HEK293 (cell line): ENCODE measurements at regions not wholly inside any gene's neighbourhood (a gene's known extent, or its start where the extent isn't known, plus 50 kb on each side); places are given as distances from the start of the nearest gene placed in this dataset.

Source experiments
- CTCF ChIA-PET: fragments of 350-600 bp; formaldehyde crosslinking; extraction: SDS; loops from one replicate; lab custom pipeline; 2021; ENCODE audit warnings: antibody characterized with exemption; lab: Yijun Ruan, JAX
- POLR2A ChIA-PET: fragments of 300-600 bp; formaldehyde crosslinking; extraction: SDS; loops from one replicate; lab custom pipeline; 2020; ENCODE audit warnings: antibody characterized with exemption, inconsistent platforms; lab: Yijun Ruan, JAX
- H3K27ac ChIP-seq: fragments of 200-500 bp; sonication (Bioruptor generic); 2 replicates; pipeline ENCODE4 v1.5.1; 2014; ENCODE audit warnings: low read depth, low read length, control low read depth, inconsistent platforms; ENCODE audit errors: extremely low read depth
- H3K36me3 ChIP-seq, 2 experiments: fragments of 200-500 bp in 1 of 2; sonication (Bioruptor generic) in 1 of 2; 1 replicate in 1 of 2; 2 replicates in 1 of 2; pipeline ENCODE4 v1.5.1; 2014 to 2017; ENCODE audit warnings: inconsistent platforms in 2 of 2, low read length in 2 of 2; ENCODE audit not compliant: control insufficient read depth in 2 of 2, insufficient read depth in 1 of 2
- H3K4me1 ChIP-seq: fragments of 200-500 bp; sonication (Bioruptor generic); 2 replicates; pipeline ENCODE4 v1.5.1; 2014; ENCODE audit warnings: mild to moderate bottlenecking, low read length, inconsistent platforms; ENCODE audit not compliant: control insufficient read depth, insufficient read depth
- H3K4me3 ChIP-seq: 2 replicates; pipeline ENCODE4 v1.5.1; 2011; ENCODE audit warnings: low read depth, mild to moderate bottlenecking, control low read depth, low read length, moderate library complexity
- H3K9me3 ChIP-seq: fragments of 200-500 bp; sonication (Bioruptor generic); 2 replicates; pipeline ENCODE4 v1.5.1; 2014; ENCODE audit warnings: low read depth, low read length, inconsistent platforms; ENCODE audit not compliant: control insufficient read depth, insufficient read depth
- HOXA7 ChIP-seq: sonication (generic); formaldehyde crosslinking; IDR thresholded peaks from 2 replicates; pipeline ENCODE4 v1.8.1; 2022; ENCODE audit warnings: missing genetic modification reagents, borderline replicate concordance
- KLF9 ChIP-seq: fragments of 450-650 bp; formaldehyde crosslinking; IDR thresholded peaks from 2 replicates; pipeline ENCODE4 v1.5.1; 2016; ENCODE audit warnings: missing biosample characterization, missing genetic modification characterization, low read depth
- TRIM28 ChIP-seq: IDR thresholded peaks from 2 replicates; pipeline ENCODE4 v1.6.1; 2011; ENCODE audit warnings: low read length, control low read depth, borderline replicate concordance
- YY2 ChIP-seq: fragments of 450-650 bp; formaldehyde crosslinking; IDR thresholded peaks from 2 replicates; pipeline ENCODE4 v1.5.1; 2016; ENCODE audit warnings: missing biosample characterization, missing genetic modification characterization
- ZEB2 ChIP-seq: fragments of 450-650 bp; formaldehyde crosslinking; IDR thresholded peaks from 2 replicates; pipeline ENCODE4 v1.5.1; 2016; ENCODE audit warnings: missing biosample characterization, missing genetic modification characterization
- ZNF155 ChIP-seq: fragments of 450-650 bp; formaldehyde crosslinking; IDR thresholded peaks from 2 replicates; pipeline ENCODE4 v1.5.1; 2016; ENCODE audit warnings: missing biosample characterization, missing genetic modification characterization
- ZNF335 ChIP-seq: fragments of 450-650 bp; formaldehyde crosslinking; conservative IDR thresholded peaks from 2 replicates; pipeline ENCODE4 v1.5.1; 2016; ENCODE audit warnings: missing biosample characterization, missing genetic modification characterization
- ZNF510 ChIP-seq: fragments of 450-650 bp; formaldehyde crosslinking; IDR thresholded peaks from 2 replicates; pipeline ENCODE4 v1.5.1; 2018; ENCODE audit warnings: mild to moderate bottlenecking, missing genetic modification characterization, missing biosample characterization; ENCODE audit not compliant: insufficient replicate concordance
- ZNF548 ChIP-seq: fragments of 450-650 bp; formaldehyde crosslinking; IDR thresholded peaks from 2 replicates; pipeline ENCODE4 v1.5.1; 2016; ENCODE audit warnings: missing biosample characterization, missing genetic modification characterization
- ZNF571 ChIP-seq: fragments of 450-650 bp; formaldehyde crosslinking; IDR thresholded peaks from 2 replicates; pipeline ENCODE4 v1.5.0; 2017; ENCODE audit warnings: missing biosample characterization, missing genetic modification characterization
- ZNF654 ChIP-seq: fragments of 450-650 bp; formaldehyde crosslinking; IDR thresholded peaks from 2 replicates; pipeline ENCODE4 v1.5.1; 2016; ENCODE audit warnings: low read depth, missing biosample characterization, missing genetic modification characterization
- ZNF660 ChIP-seq: fragments of 450-650 bp; IDR thresholded peaks from 2 replicates; pipeline ENCODE4 v1.5.1; 2018; ENCODE audit warnings: missing biosample characterization, mild to moderate bottlenecking, missing genetic modification characterization
- ZNF768 ChIP-seq: fragments of 450-650 bp; formaldehyde crosslinking; IDR thresholded peaks from 2 replicates; pipeline ENCODE4 v1.5.1; 2018; ENCODE audit warnings: missing biosample characterization, mild to moderate bottlenecking, missing genetic modification characterization
- ZSCAN16 ChIP-seq: fragments of 450-650 bp; formaldehyde crosslinking; IDR thresholded peaks from 2 replicates; pipeline ENCODE4 v1.5.1; 2016; ENCODE audit warnings: missing biosample characterization, missing genetic modification characterization
- ZSCAN30 ChIP-seq: fragments of 450-650 bp; IDR thresholded peaks from 2 replicates; pipeline ENCODE4 v1.5.1; 2018; ENCODE audit warnings: missing biosample characterization, mild to moderate bottlenecking, missing genetic modification characterization, moderate library complexity
- TF ChIP-seq, protein P1 (sequence below): fragments of 450-650 bp; formaldehyde crosslinking; IDR thresholded peaks from 2 replicates; pipeline ENCODE4 v1.5.1; 2016; ENCODE audit warnings: missing biosample characterization, missing genetic modification characterization, low read depth
- TF ChIP-seq, protein P2 (sequence below): fragments of 450-650 bp; formaldehyde crosslinking; IDR thresholded peaks from 2 replicates; pipeline ENCODE4 v1.5.1; 2016; ENCODE audit warnings: missing biosample characterization, missing genetic modification characterization
- TF ChIP-seq, protein P3 (sequence below): fragments of 450-650 bp; formaldehyde crosslinking; IDR thresholded peaks from 2 replicates; pipeline ENCODE4 v1.5.1; 2016; ENCODE audit warnings: missing biosample characterization, missing genetic modification characterization, low read depth
- TF ChIP-seq, protein P4 (sequence below): fragments of 450-650 bp; formaldehyde crosslinking; conservative IDR thresholded peaks from 2 replicates; pipeline ENCODE4 v1.5.1; 2016; ENCODE audit warnings: low read depth, missing biosample characterization, missing genetic modification characterization
- TF ChIP-seq, protein P5 (sequence below): fragments of 450-650 bp; formaldehyde crosslinking; IDR thresholded peaks from 2 replicates; pipeline ENCODE4 v1.5.1; 2016; ENCODE audit warnings: missing biosample characterization, missing genetic modification characterization
- TF ChIP-seq, protein P6 (sequence below): fragments of 450-650 bp; formaldehyde crosslinking; IDR thresholded peaks from 2 replicates; pipeline ENCODE4 v1.5.1; 2016; ENCODE audit warnings: missing biosample characterization, missing genetic modification characterization

DNA sequence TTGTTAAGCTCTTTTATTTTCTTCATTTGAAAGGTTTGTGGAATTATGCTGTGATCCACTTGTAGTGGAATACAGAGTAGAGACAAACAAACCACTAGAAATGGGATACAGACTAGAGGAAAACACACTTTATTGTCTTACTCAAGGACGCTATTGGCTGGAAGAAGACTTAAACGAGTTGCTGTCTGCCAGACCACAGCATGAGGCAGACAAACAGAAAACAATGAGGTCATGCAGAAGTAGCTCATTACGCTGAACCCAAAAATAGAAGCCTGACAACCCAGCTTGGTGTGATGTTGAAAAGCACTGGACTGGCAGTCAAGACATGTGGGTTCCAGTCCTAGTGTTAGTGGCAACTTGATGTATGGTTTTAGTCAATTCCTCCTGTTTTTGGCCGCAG is 62.4 kb upstream of the P3H2 start (continued):
- TF ChIP-seq, protein P1, sequence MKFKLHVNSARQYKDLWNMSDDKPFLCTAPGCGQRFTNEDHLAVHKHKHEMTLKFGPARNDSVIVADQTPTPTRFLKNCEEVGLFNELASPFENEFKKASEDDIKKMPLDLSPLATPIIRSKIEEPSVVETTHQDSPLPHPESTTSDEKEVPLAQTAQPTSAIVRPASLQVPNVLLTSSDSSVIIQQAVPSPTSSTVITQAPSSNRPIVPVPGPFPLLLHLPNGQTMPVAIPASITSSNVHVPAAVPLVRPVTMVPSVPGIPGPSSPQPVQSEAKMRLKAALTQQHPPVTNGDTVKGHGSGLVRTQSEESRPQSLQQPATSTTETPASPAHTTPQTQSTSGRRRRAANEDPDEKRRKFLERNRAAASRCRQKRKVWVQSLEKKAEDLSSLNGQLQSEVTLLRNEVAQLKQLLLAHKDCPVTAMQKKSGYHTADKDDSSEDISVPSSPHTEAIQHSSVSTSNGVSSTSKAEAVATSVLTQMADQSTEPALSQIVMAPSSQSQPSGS (tag by site-specific recombination), result peak; percentile 95
- TF ChIP-seq, protein P2, sequence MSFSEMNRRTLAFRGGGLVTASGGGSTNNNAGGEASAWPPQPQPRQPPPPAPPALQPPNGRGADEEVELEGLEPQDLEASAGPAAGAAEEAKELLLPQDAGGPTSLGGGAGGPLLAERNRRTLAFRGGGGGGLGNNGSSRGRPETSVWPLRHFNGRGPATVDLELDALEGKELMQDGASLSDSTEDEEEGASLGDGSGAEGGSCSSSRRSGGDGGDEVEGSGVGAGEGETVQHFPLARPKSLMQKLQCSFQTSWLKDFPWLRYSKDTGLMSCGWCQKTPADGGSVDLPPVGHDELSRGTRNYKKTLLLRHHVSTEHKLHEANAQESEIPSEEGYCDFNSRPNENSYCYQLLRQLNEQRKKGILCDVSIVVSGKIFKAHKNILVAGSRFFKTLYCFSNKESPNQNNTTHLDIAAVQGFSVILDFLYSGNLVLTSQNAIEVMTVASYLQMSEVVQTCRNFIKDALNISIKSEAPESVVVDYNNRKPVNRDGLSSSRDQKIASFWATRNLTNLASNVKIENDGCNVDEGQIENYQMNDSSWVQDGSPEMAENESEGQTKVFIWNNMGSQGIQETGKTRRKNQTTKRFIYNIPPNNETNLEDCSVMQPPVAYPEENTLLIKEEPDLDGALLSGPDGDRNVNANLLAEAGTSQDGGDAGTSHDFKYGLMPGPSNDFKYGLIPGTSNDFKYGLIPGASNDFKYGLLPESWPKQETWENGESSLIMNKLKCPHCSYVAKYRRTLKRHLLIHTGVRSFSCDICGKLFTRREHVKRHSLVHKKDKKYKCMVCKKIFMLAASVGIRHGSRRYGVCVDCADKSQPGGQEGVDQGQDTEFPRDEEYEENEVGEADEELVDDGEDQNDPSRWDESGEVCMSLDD (tag by site-specific recombination), result no peak
- TF ChIP-seq ZSCAN16 (tag by site-specific recombination) (no peak), ZNF155 (no peak), KLF9 (tag by site-specific recombination) (no peak), ZSCAN30 (tag by site-specific recombination) (0 out of 2 replicates have a peak, but pooled peaks have one; percentile 50), ZNF768 (no peak), ZEB2 (peak; percentile 93), YY2 (no peak)
- TF ChIP-seq, protein P3, sequence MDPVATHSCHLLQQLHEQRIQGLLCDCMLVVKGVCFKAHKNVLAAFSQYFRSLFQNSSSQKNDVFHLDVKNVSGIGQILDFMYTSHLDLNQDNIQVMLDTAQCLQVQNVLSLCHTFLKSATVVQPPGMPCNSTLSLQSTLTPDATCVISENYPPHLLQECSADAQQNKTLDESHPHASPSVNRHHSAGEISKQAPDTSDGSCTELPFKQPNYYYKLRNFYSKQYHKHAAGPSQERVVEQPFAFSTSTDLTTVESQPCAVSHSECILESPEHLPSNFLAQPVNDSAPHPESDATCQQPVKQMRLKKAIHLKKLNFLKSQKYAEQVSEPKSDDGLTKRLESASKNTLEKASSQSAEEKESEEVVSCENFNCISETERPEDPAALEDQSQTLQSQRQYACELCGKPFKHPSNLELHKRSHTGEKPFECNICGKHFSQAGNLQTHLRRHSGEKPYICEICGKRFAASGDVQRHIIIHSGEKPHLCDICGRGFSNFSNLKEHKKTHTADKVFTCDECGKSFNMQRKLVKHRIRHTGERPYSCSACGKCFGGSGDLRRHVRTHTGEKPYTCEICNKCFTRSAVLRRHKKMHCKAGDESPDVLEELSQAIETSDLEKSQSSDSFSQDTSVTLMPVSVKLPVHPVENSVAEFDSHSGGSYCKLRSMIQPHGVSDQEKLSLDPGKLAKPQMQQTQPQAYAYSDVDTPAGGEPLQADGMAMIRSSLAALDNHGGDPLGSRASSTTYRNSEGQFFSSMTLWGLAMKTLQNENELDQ (tag by site-specific recombination), result no peak
- TF ChIP-seq, protein P4, sequence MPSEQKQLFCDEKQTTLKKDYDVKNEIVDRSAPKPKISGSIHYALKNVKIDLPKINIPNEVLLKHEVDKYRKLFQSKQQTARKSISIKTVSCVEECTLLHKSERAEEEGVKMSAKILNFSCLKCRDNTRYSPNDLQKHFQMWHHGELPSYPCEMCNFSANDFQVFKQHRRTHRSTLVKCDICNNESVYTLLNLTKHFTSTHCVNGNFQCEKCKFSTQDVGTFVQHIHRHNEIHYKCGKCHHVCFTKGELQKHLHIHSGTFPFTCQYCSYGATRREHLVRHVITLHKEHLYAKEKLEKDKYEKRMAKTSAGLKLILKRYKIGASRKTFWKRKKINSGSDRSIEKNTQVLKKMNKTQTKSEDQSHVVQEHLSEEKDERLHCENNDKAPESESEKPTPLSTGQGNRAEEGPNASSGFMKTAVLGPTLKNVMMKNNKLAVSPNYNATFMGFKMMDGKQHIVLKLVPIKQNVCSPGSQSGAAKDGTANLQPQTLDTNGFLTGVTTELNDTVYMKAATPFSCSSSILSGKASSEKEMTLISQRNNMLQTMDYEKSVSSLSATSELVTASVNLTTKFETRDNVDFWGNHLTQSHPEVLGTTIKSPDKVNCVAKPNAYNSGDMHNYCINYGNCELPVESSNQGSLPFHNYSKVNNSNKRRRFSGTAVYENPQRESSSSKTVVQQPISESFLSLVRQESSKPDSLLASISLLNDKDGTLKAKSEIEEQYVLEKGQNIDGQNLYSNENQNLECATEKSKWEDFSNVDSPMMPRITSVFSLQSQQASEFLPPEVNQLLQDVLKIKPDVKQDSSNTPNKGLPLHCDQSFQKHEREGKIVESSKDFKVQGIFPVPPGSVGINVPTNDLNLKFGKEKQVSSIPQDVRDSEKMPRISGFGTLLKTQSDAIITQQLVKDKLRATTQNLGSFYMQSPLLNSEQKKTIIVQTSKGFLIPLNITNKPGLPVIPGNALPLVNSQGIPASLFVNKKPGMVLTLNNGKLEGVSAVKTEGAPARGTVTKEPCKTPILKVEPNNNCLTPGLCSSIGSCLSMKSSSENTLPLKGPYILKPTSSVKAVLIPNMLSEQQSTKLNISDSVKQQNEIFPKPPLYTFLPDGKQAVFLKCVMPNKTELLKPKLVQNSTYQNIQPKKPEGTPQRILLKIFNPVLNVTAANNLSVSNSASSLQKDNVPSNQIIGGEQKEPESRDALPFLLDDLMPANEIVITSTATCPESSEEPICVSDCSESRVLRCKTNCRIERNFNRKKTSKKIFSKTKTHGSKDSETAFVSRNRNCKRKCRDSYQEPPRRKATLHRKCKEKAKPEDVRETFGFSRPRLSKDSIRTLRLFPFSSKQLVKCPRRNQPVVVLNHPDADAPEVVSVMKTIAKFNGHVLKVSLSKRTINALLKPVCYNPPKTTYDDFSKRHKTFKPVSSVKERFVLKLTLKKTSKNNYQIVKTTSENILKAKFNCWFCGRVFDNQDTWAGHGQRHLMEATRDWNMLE, result peak; percentile 49; the same call in 1 of the 2 replicates

DNA sequence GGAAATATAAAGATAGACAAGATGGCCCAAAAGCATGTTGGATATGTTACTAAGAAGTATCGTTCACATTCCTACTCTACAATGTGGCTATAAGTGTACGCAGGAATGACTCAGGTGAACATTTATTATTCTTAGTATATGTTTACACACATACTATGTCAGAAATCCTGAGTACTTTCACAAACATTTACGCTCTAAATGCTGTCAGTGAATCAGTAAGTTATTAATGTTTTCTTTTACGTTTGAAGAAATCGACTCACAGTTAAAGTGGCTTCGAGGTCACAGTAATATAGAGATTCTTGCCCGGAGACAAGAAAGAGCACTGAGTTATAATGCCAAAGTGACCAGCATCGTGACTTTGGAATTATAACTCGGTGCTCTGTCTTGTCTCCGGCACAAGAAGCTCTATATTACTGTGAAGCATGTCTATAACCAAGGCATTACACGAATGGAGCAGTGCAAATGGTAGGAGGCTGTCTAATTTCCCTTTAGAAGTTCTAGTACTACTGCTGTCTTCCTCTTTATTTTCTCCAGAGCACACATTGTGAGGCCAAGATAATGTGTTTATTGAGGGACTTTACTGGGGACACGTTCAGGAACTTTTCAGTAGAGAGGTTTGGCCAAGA is 61.8 kb upstream of the P3H2 start:
- Histone ChIP-seq H3K27ac (peak overlapping the region; percentile 61), H3K4me3 (no peak overlapping the region), H3K9me3 (no peaks in the 10 kb centered on the region), H3K4me1 (peaks cover 10% of the 10 kb centered on the region), H3K36me3 (no peaks in the 10 kb centered on the region)
- ChIA-PET CTCF (interaction anchor here (0.5 to 1.0 kb wide), 3 partner anchors 61 to 225 kb away, joined by 3 to 4 read pairs (median 3); no protein-coding TSS in a partner anchor), POLR2A (interaction anchor here (0.7 to 1.2 kb wide), 3 partner anchors 14 to 73 kb away, joined by 3 to 4 read pairs (median 3); partner anchors contain the start of gene P3H2)
- TF ChIP-seq ZNF510 (tag by site-specific recombination) (no peak), HOXA7 (CRISPR knock-in tag) (no peak), ZNF335 (tag by site-specific recombination) (no peak), ZNF660 (tag by site-specific recombination) (no peak), TRIM28 (no peak), ZNF654 (tag by site-specific recombination) (no peak), ZNF548 (no peak), ZNF571 (no peak)
- TF ChIP-seq, protein P5, sequence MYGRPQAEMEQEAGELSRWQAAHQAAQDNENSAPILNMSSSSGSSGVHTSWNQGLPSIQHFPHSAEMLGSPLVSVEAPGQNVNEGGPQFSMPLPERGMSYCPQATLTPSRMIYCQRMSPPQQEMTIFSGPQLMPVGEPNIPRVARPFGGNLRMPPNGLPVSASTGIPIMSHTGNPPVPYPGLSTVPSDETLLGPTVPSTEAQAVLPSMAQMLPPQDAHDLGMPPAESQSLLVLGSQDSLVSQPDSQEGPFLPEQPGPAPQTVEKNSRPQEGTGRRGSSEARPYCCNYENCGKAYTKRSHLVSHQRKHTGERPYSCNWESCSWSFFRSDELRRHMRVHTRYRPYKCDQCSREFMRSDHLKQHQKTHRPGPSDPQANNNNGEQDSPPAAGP (tag by site-specific recombination), result no peak
- TF ChIP-seq, protein P6, sequence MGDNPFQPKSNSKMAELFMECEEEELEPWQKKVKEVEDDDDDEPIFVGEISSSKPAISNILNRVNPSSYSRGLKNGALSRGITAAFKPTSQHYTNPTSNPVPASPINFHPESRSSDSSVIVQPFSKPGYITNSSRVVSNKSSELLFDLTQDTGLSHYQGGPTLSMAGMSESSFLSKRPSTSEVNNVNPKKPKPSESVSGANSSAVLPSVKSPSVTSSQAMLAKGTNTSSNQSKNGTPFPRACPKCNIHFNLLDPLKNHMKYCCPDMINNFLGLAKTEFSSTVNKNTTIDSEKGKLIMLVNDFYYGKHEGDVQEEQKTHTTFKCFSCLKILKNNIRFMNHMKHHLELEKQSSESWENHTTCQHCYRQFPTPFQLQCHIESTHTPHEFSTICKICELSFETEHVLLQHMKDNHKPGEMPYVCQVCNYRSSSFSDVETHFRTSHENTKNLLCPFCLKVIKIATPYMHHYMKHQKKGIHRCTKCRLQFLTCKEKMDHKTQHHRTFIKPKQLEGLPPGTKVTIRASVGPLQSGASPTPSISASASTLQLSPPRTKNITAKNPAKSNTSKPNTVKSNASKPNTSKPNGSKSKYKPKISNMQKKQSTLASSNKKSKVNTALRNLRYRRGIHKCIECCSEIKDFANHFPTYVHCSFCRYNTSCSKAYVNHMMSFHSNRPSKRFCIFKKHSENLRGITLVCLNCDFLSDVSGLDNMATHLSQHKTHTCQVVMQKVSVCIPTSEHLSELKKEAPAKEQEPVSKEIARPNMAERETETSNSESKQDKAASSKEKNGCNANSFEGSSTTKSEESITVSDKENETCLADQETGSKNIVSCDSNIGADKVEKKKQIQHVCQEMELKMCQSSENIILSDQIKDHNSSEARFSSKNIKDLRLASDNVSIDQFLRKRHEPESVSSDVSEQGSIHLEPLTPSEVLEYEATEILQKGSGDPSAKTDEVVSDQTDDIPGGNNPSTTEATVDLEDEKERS (tag by site-specific recombination), result no peak
